GM12878 (cell line): ENCODE measurements at regions not wholly inside any gene's neighbourhood (a gene's known extent, or its start where the extent isn't known, plus 50 kb on each side); places are given as distances from the start of the nearest gene placed in this dataset.

Experiments
- ATAC-seq: fragments of 200-7000 bp; cut with Tn5 transposase; 3 replicates; pipeline ENCODE4 v1.9.1; 2020; ENCODE audit warnings: mild to moderate bottlenecking, moderate library complexity
- BruUV-seq: library from RNA; stranded (reverse); fragments of 400-500 nt; replicated peaks from 2 replicates; lab custom pipeline; 2021; lab: Mats Ljungman, UMichigan
- CTCF ChIA-PET: fragments of 300-600 bp; sonication (Branson Sonifier 250); formaldehyde crosslinking; extraction: SDS; loops from one replicate; lab custom pipeline; 2021; ENCODE audit warnings: inconsistent platforms; lab: Yijun Ruan, JAX
- POLR2A ChIA-PET: fragments of 350-600 bp; formaldehyde crosslinking; extraction: SDS; loops from one replicate; lab custom pipeline; 2021; ENCODE audit warnings: inconsistent platforms; lab: Charles Lee
- RAD21 ChIA-PET: fragments of 300-600 bp; sonication (Branson Sonifier 250); formaldehyde crosslinking; loops from one replicate; lab custom pipeline; 2023; ENCODE audit warnings: antibody characterized with exemption; ENCODE audit not compliant: unreplicated experiment; lab: Charles Lee
- SMC1A ChIA-PET: fragments of 300-600 bp; sonication (Branson Sonifier 250); formaldehyde crosslinking; loops from one replicate; lab custom pipeline; 2023; ENCODE audit not compliant: unreplicated experiment, uncharacterized antibody; lab: Charles Lee
- DNase-seq: peaks from one replicate; pipeline ENCODE4 v3.0.0-alpha.2; 2011; ENCODE audit warnings: low read depth, low spot score
- FAIRE-seq: peaks from 3 replicates; lab custom pipeline; 2011; peaks lifted over from hg19 to GRCh38; lab: Jason Lieb, UNC
- H2AFZ ChIP-seq: 2 replicates; pipeline ENCODE4 v1.6.0; 2011; ENCODE audit warnings: low read depth, low read length, control low read depth; ENCODE audit not compliant: control insufficient read depth
- H3K27ac ChIP-seq: 2 replicates; pipeline ENCODE4 v1.5.1; 2011; ENCODE audit warnings: control low read depth; ENCODE audit not compliant: control insufficient read depth, insufficient read depth
- H3K27me3 ChIP-seq, 2 experiments: replicated peaks in 1 of 2; 2 replicates each; pipeline versions ENCODE4 v1.6.0 to v1.6.1; 2011; ENCODE audit warnings: low read length in 1 of 2; ENCODE audit not compliant: control insufficient read depth in 2 of 2, insufficient read depth in 2 of 2
- H3K36me3 ChIP-seq, 2 experiments: 2 replicates each; pipeline ENCODE4 v1.5.1; 2011; ENCODE audit warnings: low read length in 1 of 2; ENCODE audit not compliant: control insufficient read depth in 2 of 2, insufficient read depth in 2 of 2
- H3K4me1 ChIP-seq: 2 replicates; pipeline ENCODE4 v1.6.1; 2011; ENCODE audit warnings: mild to moderate bottlenecking, low read length, moderate library complexity, mixed read lengths; ENCODE audit not compliant: control insufficient read depth, insufficient read depth
- H3K4me2 ChIP-seq: 2 replicates; pipeline ENCODE4 v1.6.0; 2011; ENCODE audit warnings: control low read depth; ENCODE audit not compliant: control insufficient read depth, insufficient read depth
- H3K4me3 ChIP-seq: fragments of 200-600 bp; sonication (generic); 2 replicates; pipeline ENCODE4 v1.5.1; 2016
- H3K79me2 ChIP-seq: 2 replicates; pipeline ENCODE4 v1.6.0; 2011; ENCODE audit warnings: low read length; ENCODE audit not compliant: control insufficient read depth, insufficient read depth
- H3K9ac ChIP-seq: 2 replicates; pipeline ENCODE4 v1.8.0; 2011; ENCODE audit warnings: low read length, control low read depth, mixed read lengths; ENCODE audit not compliant: control insufficient read depth, insufficient read depth
- H3K9me3 ChIP-seq: replicated peaks from 3 replicates; pipeline ENCODE4 v1.5.1; 2011; ENCODE audit warnings: mild to moderate bottlenecking, low read length; ENCODE audit not compliant: control insufficient read depth, insufficient read depth
- H4K20me1 ChIP-seq: 2 replicates; pipeline ENCODE4 v1.6.0; 2011; ENCODE audit not compliant: control insufficient read depth, insufficient read depth
- ATF7 ChIP-seq: fragments of 450-650 bp; IDR thresholded peaks from 2 replicates; pipeline ENCODE4 v1.6.1; 2016; ENCODE audit warnings: low read depth, mild to moderate bottlenecking
- BACH1 ChIP-seq: fragments of 450-650 bp; IDR thresholded peaks from 2 replicates; pipeline ENCODE4 v1.6.1; 2017; ENCODE audit warnings: mild to moderate bottlenecking, borderline replicate concordance
- BRCA1 ChIP-seq: IDR thresholded peaks from 2 replicates; pipeline ENCODE4 v1.6.1; 2011; ENCODE audit warnings: low read depth, low read length, improper control_type of control experiment
- CBFB ChIP-seq: IDR thresholded peaks from 2 replicates; pipeline ENCODE4 v1.6.1; 2016; ENCODE audit warnings: antibody characterized with exemption, low read depth
- CBX3 ChIP-seq: fragments of 200-600 bp; sonication (generic); IDR thresholded peaks from 2 replicates; pipeline ENCODE4 v1.6.1; 2016; ENCODE audit warnings: low read depth, borderline replicate concordance
- CEBPZ ChIP-seq: fragments of 150-350 bp; IDR thresholded peaks from 2 replicates; pipeline ENCODE4 v1.6.1; 2016; ENCODE audit warnings: low read depth, low read length
- MTA2 ChIP-seq: fragments of 450-650 bp; IDR thresholded peaks from 2 replicates; pipeline ENCODE4 v1.6.1; 2016; ENCODE audit warnings: low read depth, mild to moderate bottlenecking, moderate library complexity
- NRF1 ChIP-seq: conservative IDR thresholded peaks from 2 replicates; pipeline ENCODE4 v1.6.1; 2011; ENCODE audit warnings: mild to moderate bottlenecking, low read depth, low read length, improper control_type of control experiment
- RAD21 ChIP-seq: IDR thresholded peaks from 2 replicates; pipeline ENCODE4 v1.6.1; 2011; ENCODE audit warnings: mild to moderate bottlenecking, low read depth, low read length, moderate library complexity; ENCODE audit not compliant: insufficient read depth
- RAD51 ChIP-seq: fragments of 450-650 bp; IDR thresholded peaks from 2 replicates; pipeline ENCODE4 v1.6.1; 2016; ENCODE audit warnings: moderate library complexity, mild to moderate bottlenecking, inconsistent platforms
- SIX5 ChIP-seq: IDR thresholded peaks from 2 replicates; pipeline ENCODE4 v1.6.1; 2011; ENCODE audit warnings: mild to moderate bottlenecking, low read depth, low read length, moderate library complexity; ENCODE audit not compliant: severe bottlenecking
- SMAD1 ChIP-seq: fragments of 450-650 bp; IDR thresholded peaks from 2 replicates; pipeline ENCODE4 v1.6.1; 2018; ENCODE audit warnings: mild to moderate bottlenecking, low read depth; ENCODE audit not compliant: partially characterized antibody
- USF1 ChIP-seq: IDR thresholded peaks from 2 replicates; pipeline ENCODE4 v1.6.1; 2011; ENCODE audit warnings: borderline replicate concordance, low read depth, mild to moderate bottlenecking, moderate library complexity, mixed read lengths, low read length; ENCODE audit not compliant: insufficient read depth; ENCODE audit errors: extremely low read length
- ZNF274 ChIP-seq: IDR thresholded peaks from one replicate; pipeline ENCODE4 v1.8.0; 2011; ENCODE audit not compliant: insufficient read length, insufficient read depth
- ZZZ3 ChIP-seq: IDR thresholded peaks from 2 replicates; pipeline ENCODE4 v1.6.1; 2011; ENCODE audit warnings: low read depth; ENCODE audit not compliant: control insufficient read depth, insufficient read length
- WGBS: methylation state at CpG from one replicate; pipeline ENCODE4 v1.1.6; 2016; ENCODE audit warnings: low lambda C conversion rate; ENCODE audit not compliant: insufficient replicate concordance, insufficient coverage; ENCODE audit errors: missing lambda C conversion rate; 5-methylcytosine and 5-hydroxymethylcytosine counted together
- in situ Hi-C: fragments of 300-500 bp; cut with MboI; formaldehyde crosslinking; loops from 9 replicates; pipeline ENCODE4 v1.14.3; 2018; ENCODE audit warnings: mixed read lengths
- intact Hi-C: fragments of 100-400 bp; cut with micrococcal nuclease; formaldehyde crosslinking; loops from one replicate; pipeline ENCODE4 v1.14.2; 2022; ENCODE audit not compliant: unreplicated experiment
- TF ChIP-seq, protein P1 (sequence below): fragments of 450-650 bp; IDR thresholded peaks from 2 replicates; pipeline ENCODE4 v1.6.1; 2017; ENCODE audit warnings: mild to moderate bottlenecking, moderate library complexity
- TF ChIP-seq, protein P2 (sequence below): IDR thresholded peaks from 2 replicates; pipeline ENCODE4 v1.6.1; 2011; ENCODE audit warnings: low read depth, mild to moderate bottlenecking, low read length, moderate library complexity, borderline replicate concordance; ENCODE audit errors: extremely low read depth

- ATAC-seq, result no peak
- intact Hi-C loops, result no loop called here
- TF ChIP-seq RAD51, result no peak
- TF ChIP-seq ZNF274, result no peak
- TF ChIP-seq CBFB, result no peak
- no peak for TF ChIP-seq BRCA1
- TF ChIP-seq, protein P1, sequence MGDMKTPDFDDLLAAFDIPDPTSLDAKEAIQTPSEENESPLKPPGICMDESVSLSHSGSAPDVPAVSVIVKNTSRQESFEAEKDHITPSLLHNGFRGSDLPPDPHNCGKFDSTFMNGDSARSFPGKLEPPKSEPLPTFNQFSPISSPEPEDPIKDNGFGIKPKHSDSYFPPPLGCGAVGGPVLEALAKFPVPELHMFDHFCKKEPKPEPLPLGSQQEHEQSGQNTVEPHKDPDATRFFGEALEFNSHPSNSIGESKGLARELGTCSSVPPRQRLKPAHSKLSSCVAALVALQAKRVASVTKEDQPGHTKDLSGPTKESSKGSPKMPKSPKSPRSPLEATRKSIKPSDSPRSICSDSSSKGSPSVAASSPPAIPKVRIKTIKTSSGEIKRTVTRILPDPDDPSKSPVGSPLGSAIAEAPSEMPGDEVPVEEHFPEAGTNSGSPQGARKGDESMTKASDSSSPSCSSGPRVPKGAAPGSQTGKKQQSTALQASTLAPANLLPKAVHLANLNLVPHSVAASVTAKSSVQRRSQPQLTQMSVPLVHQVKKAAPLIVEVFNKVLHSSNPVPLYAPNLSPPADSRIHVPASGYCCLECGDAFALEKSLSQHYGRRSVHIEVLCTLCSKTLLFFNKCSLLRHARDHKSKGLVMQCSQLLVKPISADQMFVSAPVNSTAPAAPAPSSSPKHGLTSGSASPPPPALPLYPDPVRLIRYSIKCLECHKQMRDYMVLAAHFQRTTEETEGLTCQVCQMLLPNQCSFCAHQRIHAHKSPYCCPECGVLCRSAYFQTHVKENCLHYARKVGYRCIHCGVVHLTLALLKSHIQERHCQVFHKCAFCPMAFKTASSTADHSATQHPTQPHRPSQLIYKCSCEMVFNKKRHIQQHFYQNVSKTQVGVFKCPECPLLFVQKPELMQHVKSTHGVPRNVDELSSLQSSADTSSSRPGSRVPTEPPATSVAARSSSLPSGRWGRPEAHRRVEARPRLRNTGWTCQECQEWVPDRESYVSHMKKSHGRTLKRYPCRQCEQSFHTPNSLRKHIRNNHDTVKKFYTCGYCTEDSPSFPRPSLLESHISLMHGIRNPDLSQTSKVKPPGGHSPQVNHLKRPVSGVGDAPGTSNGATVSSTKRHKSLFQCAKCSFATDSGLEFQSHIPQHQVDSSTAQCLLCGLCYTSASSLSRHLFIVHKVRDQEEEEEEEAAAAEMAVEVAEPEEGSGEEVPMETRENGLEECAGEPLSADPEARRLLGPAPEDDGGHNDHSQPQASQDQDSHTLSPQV, result no peak
- TF ChIP-seq SIX5, result no peak
- TF ChIP-seq CEBPZ, result no peak
- TF ChIP-seq, protein P2, sequence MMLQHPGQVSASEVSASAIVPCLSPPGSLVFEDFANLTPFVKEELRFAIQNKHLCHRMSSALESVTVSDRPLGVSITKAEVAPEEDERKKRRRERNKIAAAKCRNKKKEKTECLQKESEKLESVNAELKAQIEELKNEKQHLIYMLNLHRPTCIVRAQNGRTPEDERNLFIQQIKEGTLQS, result no peak
- no peak for TF ChIP-seq NRF1
- no peak for TF ChIP-seq MTA2
- TF ChIP-seq SMAD1, result no peak
- no peak for TF ChIP-seq ATF7
- TF ChIP-seq CBX3, result no peak
- TF ChIP-seq BACH1, result no peak
- no peak for TF ChIP-seq USF1
- TF ChIP-seq ZZZ3, result no peak
- TF ChIP-seq RAD21, result no peak
Observed at GRCh38 chr2:22037274-22037673, 913.5 kb downstream of the TDRD15 start.

More at GRCh38 chr2:22037274-22037673, 913.5 kb downstream of the TDRD15 start:
- ChIA-PET CTCF (no interaction called here), POLR2A (no interaction called here), SMC1A (no interaction called here), RAD21 (no interaction called here)
- no peak for FAIRE-seq
- Histone ChIP-seq H4K20me1 (no peaks in the 10 kb centered on the region), H3K27ac (no peak overlapping the region), H3K4me3 (no peak overlapping the region), H3K4me1 (no peaks in the 10 kb centered on the region), H3K4me2 (no peak overlapping the region), H2AFZ (no peak overlapping the region), H3K36me3 (no peaks in the 10 kb centered on the region), H3K79me2 (no peaks in the 10 kb centered on the region), H3K27me3 (no peaks in the 10 kb centered on the region), H3K9ac (no peak overlapping the region), H3K9me3 (no peaks in the 10 kb centered on the region)
- DNase-seq, result no peak
- WGBS, result 10% methylated on average over 8 of the region's 8 CpGs
- in situ Hi-C loops, result no loop called here
- BruUV-seq, result no TSS peak
